SK-N-SH (cell line): ENCODE measurements at regions not wholly inside any gene's neighbourhood (a gene's known extent, or its start where the extent isn't known, plus 50 kb on each side); places are given as distances from the start of the nearest gene placed in this dataset.
"Not testable (repeated sequence)": the region's sequence is repeated elsewhere in the genome, so short reads cannot be mapped to it uniquely, and the experiment has no call there.

ENCODE experiments used
- CTCF ChIA-PET: fragments of 300-600, 350-600 bp; formaldehyde crosslinking; extraction: SDS; loops from one replicate; lab custom pipeline; 2021; lab: Yijun Ruan, JAX
- POLR2A ChIA-PET: fragments of 350-600 bp; sonication (Branson Sonifier 250); formaldehyde crosslinking; extraction: SDS; loops from one replicate; lab custom pipeline; 2020; ENCODE audit warnings: antibody characterized with exemption, inconsistent platforms; lab: Yijun Ruan, JAX
- DNase-seq: peaks from one replicate; pipeline ENCODE4 v3.0.0; 2012
- H2AFZ ChIP-seq: fragments of 200-600 bp; sonication (generic); 2 replicates; pipeline ENCODE4 v1.8.1; 2016; ENCODE audit warnings: antibody characterized with exemption, mild to moderate bottlenecking, low read depth
- H3F3A ChIP-seq: fragments of 200-600 bp; sonication (generic); replicated peaks from 2 replicates; pipeline ENCODE3; 2016; ENCODE audit warnings: antibody characterized with exemption, mild to moderate bottlenecking; ENCODE audit not compliant: insufficient read depth
- H3K27ac ChIP-seq, 2 experiments: fragments of 200-500 bp in 1 of 2; fragments of 200-600 bp in 1 of 2; sonication (Bioruptor generic) in 1 of 2; sonication (generic), shearing (Covaris generic) in 1 of 2; 2 replicates each; pipeline versions ENCODE4 v1.5.1 to v1.6.1; 2014 to 2016; ENCODE audit warnings: low read depth in 2 of 2, inconsistent platforms in 1 of 2, low read length in 1 of 2, mild to moderate bottlenecking in 1 of 2, mixed read lengths in 1 of 2
- H3K27me3 ChIP-seq: fragments of 200-600 bp; sonication (generic), shearing (Covaris generic); 2 replicates; pipeline ENCODE4 v1.6.1; 2016; ENCODE audit warnings: mixed run types; ENCODE audit not compliant: insufficient read depth
- H3K36me3 ChIP-seq, 2 experiments: fragments of 200-500 bp in 1 of 2; fragments of 200-600 bp in 1 of 2; sonication (Bioruptor generic) in 1 of 2; sonication (generic) in 1 of 2; replicated peaks in 1 of 2; 2 replicates each; pipeline versions ENCODE3 to v1.5.1; 2014 to 2016; ENCODE audit warnings: low read length in 1 of 2, mild to moderate bottlenecking in 1 of 2; ENCODE audit not compliant: insufficient read depth in 2 of 2, control insufficient read depth in 1 of 2
- H3K4me1 ChIP-seq, 2 experiments: fragments of 200-500 bp in 1 of 2; fragments of 200-600 bp in 1 of 2; sonication (Bioruptor generic) in 1 of 2; sonication (generic), shearing (Covaris generic) in 1 of 2; 2 replicates each; pipeline versions ENCODE4 v1.5.1 to v1.6.1; 2014 to 2016; ENCODE audit warnings: low read depth in 1 of 2, low read length in 1 of 2, mixed run types in 1 of 2; ENCODE audit not compliant: insufficient read depth in 2 of 2, control insufficient read depth in 1 of 2
- H3K4me2 ChIP-seq: fragments of 200-600 bp; sonication (generic), shearing (Covaris generic); 2 replicates; pipeline ENCODE4 v1.6.1; 2017; ENCODE audit warnings: mixed run types
- H3K4me3 ChIP-seq, 2 experiments: fragments of 200-500 bp in 1 of 2; fragments of 200-600 bp in 1 of 2; sonication (Bioruptor generic) in 1 of 2; sonication (generic), shearing (Covaris generic) in 1 of 2; 2 replicates each; pipeline versions ENCODE4 v1.5.1 to v1.8.1; 2014 to 2016; ENCODE audit warnings: low read depth in 2 of 2, inconsistent platforms in 1 of 2, low read length in 1 of 2, mild to moderate bottlenecking in 1 of 2, mixed read lengths in 1 of 2, moderate library complexity in 1 of 2
- H3K79me2 ChIP-seq: fragments of 200-600 bp; sonication (generic); 2 replicates; pipeline ENCODE4 v1.8.1; 2017; ENCODE audit warnings: mild to moderate bottlenecking; ENCODE audit not compliant: insufficient read depth
- H3K9ac ChIP-seq: fragments of 200-600 bp; sonication (generic); 2 replicates; pipeline ENCODE4 v1.6.1; 2017; ENCODE audit warnings: mixed run types
- H3K9me2 ChIP-seq: fragments of 200-600 bp; sonication (generic); 2 replicates; pipeline ENCODE4 v1.6.1; 2017; ENCODE audit warnings: mixed run types
- H3K9me3 ChIP-seq: fragments of 200-600 bp; sonication (generic); 2 replicates; pipeline ENCODE4 v1.6.1; 2017; ENCODE audit warnings: mixed run types, mild to moderate bottlenecking, moderate library complexity
- H4K20me1 ChIP-seq: fragments of 200-600 bp; sonication (generic); 2 replicates; pipeline ENCODE4 v1.6.1; 2017; ENCODE audit warnings: mild to moderate bottlenecking, mixed run types; ENCODE audit not compliant: insufficient read depth
- CHD2 ChIP-seq: fragments of 150-350 bp; IDR thresholded peaks from 2 replicates; pipeline ENCODE4 v1.6.1; 2018; ENCODE audit warnings: low read length; ENCODE audit not compliant: partially characterized antibody
- ELF1 ChIP-seq: IDR thresholded peaks from 2 replicates; pipeline ENCODE4 v1.4.0; 2012
- FOXM1 ChIP-seq: IDR thresholded peaks from 2 replicates; pipeline ENCODE4 v1.4.0; 2012; ENCODE audit warnings: low read depth, mild to moderate bottlenecking
- IRF3 ChIP-seq: fragments of 150-350 bp; IDR thresholded peaks from 2 replicates; pipeline ENCODE4 v1.6.1; 2016; ENCODE audit warnings: mild to moderate bottlenecking, low read depth, low read length
- JUND ChIP-seq: IDR thresholded peaks from 2 replicates; pipeline ENCODE4 v1.4.0; 2012
- NRF1 ChIP-seq: IDR thresholded peaks from 2 replicates; pipeline ENCODE4 v1.6.1; 2012; ENCODE audit warnings: low read depth, mild to moderate bottlenecking, low read length
- RAD21 ChIP-seq: IDR thresholded peaks from 2 replicates; pipeline ENCODE4 v1.6.1; 2012; ENCODE audit warnings: mild to moderate bottlenecking, low read length
- RCOR1 ChIP-seq: fragments of 150-350 bp; IDR thresholded peaks from 2 replicates; pipeline ENCODE4 v1.6.1; 2017; ENCODE audit warnings: antibody characterized with exemption, low read length
- SMC3 ChIP-seq: IDR thresholded peaks from 2 replicates; pipeline ENCODE4 v1.6.1; 2012; ENCODE audit warnings: low read depth, low read length, improper control_type of control experiment
- WGBS: methylation state at CpG from one replicate; pipeline ENCODE4 v1.1.6; 2017; ENCODE audit warnings: low lambda C conversion rate; 5-methylcytosine and 5-hydroxymethylcytosine counted together
- TF ChIP-seq, protein P1 (sequence below): fragments of 200-600 bp; sonication (generic); IDR thresholded peaks from 2 replicates; pipeline ENCODE4 v1.6.1; 2017; ENCODE audit warnings: antibody characterized with exemption, mild to moderate bottlenecking, moderate library complexity
- TF ChIP-seq, protein P2 (sequence below): fragments of 150-350 bp; IDR thresholded peaks from 2 replicates; pipeline ENCODE4 v1.6.1; 2017; ENCODE audit warnings: antibody characterized with exemption, low read length, low read depth, borderline replicate concordance
- TF ChIP-seq, protein P3 (sequence below): IDR thresholded peaks from 2 replicates; pipeline ENCODE4; 2012
- TF ChIP-seq, protein P4 (sequence below): IDR thresholded peaks from 2 replicates; pipeline ENCODE4 v1.4.0; 2012; ENCODE audit warnings: low read depth, borderline replicate concordance

DNA sequence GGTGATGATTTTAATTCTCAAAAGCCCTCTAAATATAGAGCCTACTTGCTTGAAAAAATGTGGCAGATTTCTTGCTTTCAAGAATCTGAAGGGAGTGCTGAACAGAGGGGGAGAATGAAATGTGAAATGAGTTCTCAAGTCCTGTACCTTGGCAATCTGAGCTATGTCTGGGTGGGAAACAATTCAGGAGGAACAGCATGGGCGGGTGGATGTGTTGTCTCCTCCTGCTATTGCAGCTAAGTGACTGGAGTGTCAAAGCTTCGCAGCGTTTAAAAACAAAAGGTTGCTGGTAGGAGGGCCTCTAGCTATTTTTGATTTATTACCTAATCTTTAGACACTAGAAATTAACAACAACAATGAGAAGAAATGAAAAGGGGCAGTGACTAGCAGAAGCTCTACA lies 102.5 kb upstream of the ARG1 start (continued):
- TF ChIP-seq IRF3 (no peak), ELF1 (no peak)

DNA sequence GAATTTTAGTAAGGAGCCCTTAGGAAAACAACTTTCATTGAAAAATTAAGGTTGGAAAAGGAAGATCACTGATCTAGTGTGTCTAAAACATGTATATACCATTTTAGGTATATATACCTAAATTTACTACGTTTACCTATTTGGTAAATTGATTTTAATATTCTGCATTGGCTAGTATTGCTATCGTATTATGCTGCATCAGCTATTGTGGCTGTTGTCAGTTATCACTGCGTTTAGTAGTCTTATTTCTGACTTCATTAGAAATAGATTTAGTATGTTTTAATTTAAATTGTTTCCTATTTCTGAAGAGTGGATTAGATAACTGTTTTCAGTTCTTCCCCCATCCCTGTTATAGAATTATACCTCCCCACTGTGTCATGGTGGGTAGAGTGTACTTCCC lies 101.7 kb upstream of the ARG1 start:
- no peaks in the 10 kb centered on the region for H4K20me1 ChIP-seq
- no peak overlapping the region for H3K4me3 ChIP-seq
- H3K27ac ChIP-seq, result no peak overlapping the region
- H3F3A ChIP-seq, result no peaks in the 10 kb centered on the region
- POLR2A ChIA-PET, result no interaction called here
- no peak for TF ChIP-seq RCOR1
- no peak for TF ChIP-seq JUND
- no peak for TF ChIP-seq ELF1
- TF ChIP-seq, protein P1, sequence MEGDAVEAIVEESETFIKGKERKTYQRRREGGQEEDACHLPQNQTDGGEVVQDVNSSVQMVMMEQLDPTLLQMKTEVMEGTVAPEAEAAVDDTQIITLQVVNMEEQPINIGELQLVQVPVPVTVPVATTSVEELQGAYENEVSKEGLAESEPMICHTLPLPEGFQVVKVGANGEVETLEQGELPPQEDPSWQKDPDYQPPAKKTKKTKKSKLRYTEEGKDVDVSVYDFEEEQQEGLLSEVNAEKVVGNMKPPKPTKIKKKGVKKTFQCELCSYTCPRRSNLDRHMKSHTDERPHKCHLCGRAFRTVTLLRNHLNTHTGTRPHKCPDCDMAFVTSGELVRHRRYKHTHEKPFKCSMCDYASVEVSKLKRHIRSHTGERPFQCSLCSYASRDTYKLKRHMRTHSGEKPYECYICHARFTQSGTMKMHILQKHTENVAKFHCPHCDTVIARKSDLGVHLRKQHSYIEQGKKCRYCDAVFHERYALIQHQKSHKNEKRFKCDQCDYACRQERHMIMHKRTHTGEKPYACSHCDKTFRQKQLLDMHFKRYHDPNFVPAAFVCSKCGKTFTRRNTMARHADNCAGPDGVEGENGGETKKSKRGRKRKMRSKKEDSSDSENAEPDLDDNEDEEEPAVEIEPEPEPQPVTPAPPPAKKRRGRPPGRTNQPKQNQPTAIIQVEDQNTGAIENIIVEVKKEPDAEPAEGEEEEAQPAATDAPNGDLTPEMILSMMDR, result no peak
- TF ChIP-seq, protein P2, sequence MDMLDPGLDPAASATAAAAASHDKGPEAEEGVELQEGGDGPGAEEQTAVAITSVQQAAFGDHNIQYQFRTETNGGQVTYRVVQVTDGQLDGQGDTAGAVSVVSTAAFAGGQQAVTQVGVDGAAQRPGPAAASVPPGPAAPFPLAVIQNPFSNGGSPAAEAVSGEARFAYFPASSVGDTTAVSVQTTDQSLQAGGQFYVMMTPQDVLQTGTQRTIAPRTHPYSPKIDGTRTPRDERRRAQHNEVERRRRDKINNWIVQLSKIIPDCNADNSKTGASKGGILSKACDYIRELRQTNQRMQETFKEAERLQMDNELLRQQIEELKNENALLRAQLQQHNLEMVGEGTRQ, result no peak
- H3K9me2 ChIP-seq, result no peaks in the 10 kb centered on the region
- WGBS, result 10% methylated on average over 3 of the region's 3 CpGs
- no peak for DNase-seq
- CTCF ChIA-PET, result interaction anchor here (0.8 to 2.0 kb wide), 3 partner anchors 24 to 156 kb away, joined by 3 to 6 read pairs (median 3); no protein-coding TSS in a partner anchor
- H3K79me2 ChIP-seq, result no peaks in the 10 kb centered on the region
- H3K9ac ChIP-seq, result no peak overlapping the region
- no peaks in the 10 kb centered on the region for H3K9me3 ChIP-seq
- H3K4me1 ChIP-seq, result no peaks in the 10 kb centered on the region
- no peak overlapping the region for H3K4me2 ChIP-seq
- no peaks in the 10 kb centered on the region for H3K36me3 ChIP-seq
- H2AFZ ChIP-seq, result no peak overlapping the region
- H3K27me3 ChIP-seq, result no peaks in the 10 kb centered on the region

DNA sequence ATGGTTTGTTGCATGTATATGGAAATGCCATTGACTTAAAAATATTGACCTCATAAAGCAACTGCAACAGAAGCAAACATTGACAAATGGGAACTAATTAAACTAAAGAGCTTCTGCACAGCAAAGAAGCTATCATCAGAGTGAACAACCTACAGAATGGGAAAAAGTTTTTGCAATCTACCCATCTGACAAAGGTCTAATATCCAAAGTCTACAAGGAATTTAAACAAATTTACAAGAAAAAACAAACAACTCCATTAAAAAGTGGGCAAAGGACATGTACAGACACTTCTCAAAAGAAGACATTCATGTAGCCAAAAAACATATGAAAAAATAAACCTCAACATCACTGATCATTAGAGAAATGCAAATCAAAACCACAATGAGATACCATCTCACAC lies 99.7 kb upstream of the ARG1 start:
- H2AFZ ChIP-seq, H3K4me1 ChIP-seq, H3F3A ChIP-seq, H3K79me2 ChIP-seq, H3K27ac ChIP-seq, DNase-seq, POLR2A ChIA-PET, H3K4me2 ChIP-seq, H3K9ac ChIP-seq, CTCF ChIA-PET, H3K36me3 ChIP-seq, H3K9me3 ChIP-seq, H3K27me3 ChIP-seq, H4K20me1 ChIP-seq, H3K4me3 ChIP-seq, H3K9me2 ChIP-seq: not testable (repeated sequence)

DNA sequence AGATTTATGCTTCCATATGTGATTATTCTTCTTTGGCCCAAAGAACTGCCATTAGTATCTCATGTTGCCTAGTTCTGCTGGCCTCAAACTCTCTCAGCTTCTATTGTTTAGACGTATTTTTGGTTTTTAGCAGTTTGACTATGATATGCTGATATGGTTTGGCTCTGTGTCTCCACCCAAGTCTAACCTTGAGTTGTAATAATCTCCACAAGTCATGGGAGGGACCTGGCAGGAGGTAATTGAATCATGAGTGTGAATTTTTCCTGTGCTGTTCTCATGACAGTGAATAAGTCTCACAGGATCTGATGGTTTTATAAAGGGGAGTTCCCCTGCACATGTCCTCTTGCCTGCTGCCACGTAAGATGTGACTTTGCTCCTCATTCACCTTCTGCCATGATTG lies 96.7 kb upstream of the ARG1 start:
- no peaks in the 10 kb centered on the region for H4K20me1 ChIP-seq
- no peaks in the 10 kb centered on the region for H3K9me2 ChIP-seq
- H3K9ac ChIP-seq, result no peak overlapping the region
- H3K27me3 ChIP-seq, result no peaks in the 10 kb centered on the region
- no peak overlapping the region for H3K4me2 ChIP-seq
- no peaks in the 10 kb centered on the region for H3K4me1 ChIP-seq
- H2AFZ ChIP-seq, result no peak overlapping the region
- H3K36me3 ChIP-seq, result no peaks in the 10 kb centered on the region
- DNase-seq, result no peak
- 6% methylated on average over 2 of the region's 2 CpGs for WGBS
- H3K4me3 ChIP-seq, result no peak overlapping the region
- H3F3A ChIP-seq, result no peaks in the 10 kb centered on the region
- ChIA-PET CTCF (no interaction called here), POLR2A (no interaction called here)
- no peak overlapping the region for H3K27ac ChIP-seq
- H3K79me2 ChIP-seq, result no peaks in the 10 kb centered on the region
- H3K9me3 ChIP-seq, result no peaks in the 10 kb centered on the region
- TF ChIP-seq RAD21 (no peak), CHD2 (no peak), FOXM1 (no peak), NRF1 (no peak), SMC3 (no peak)
- TF ChIP-seq, protein P2, result no peak
- TF ChIP-seq, protein P3, sequence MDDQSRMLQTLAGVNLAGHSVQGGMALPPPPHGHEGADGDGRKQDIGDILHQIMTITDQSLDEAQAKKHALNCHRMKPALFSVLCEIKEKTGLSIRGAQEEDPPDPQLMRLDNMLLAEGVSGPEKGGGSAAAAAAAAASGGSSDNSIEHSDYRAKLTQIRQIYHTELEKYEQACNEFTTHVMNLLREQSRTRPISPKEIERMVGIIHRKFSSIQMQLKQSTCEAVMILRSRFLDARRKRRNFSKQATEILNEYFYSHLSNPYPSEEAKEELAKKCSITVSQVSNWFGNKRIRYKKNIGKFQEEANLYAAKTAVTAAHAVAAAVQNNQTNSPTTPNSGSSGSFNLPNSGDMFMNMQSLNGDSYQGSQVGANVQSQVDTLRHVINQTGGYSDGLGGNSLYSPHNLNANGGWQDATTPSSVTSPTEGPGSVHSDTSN, result no peak
- TF ChIP-seq, protein P4, sequence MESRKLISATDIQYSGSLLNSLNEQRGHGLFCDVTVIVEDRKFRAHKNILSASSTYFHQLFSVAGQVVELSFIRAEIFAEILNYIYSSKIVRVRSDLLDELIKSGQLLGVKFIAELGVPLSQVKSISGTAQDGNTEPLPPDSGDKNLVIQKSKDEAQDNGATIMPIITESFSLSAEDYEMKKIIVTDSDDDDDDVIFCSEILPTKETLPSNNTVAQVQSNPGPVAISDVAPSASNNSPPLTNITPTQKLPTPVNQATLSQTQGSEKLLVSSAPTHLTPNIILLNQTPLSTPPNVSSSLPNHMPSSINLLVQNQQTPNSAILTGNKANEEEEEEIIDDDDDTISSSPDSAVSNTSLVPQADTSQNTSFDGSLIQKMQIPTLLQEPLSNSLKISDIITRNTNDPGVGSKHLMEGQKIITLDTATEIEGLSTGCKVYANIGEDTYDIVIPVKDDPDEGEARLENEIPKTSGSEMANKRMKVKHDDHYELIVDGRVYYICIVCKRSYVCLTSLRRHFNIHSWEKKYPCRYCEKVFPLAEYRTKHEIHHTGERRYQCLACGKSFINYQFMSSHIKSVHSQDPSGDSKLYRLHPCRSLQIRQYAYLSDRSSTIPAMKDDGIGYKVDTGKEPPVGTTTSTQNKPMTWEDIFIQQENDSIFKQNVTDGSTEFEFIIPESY, result no peak
